Head of caudate nucleus (tissue), 42 donors: ENCODE measurements at regions not wholly inside any gene's neighbourhood (a gene's known extent, or its start where the extent isn't known, plus 50 kb on each side); places are given as distances from the start of the nearest gene placed in this dataset.

ENCODE experiments used
- DNase-seq, 42 donors: peaks; one replicate each; pipeline versions ENCODE4 v3.0.0 to v3.0.0-alpha.2; 2020 to 2021; ENCODE audit warnings: mixed read lengths in 7 of 42
- intact Hi-C: fragments of 100-400 bp; cut with DNase I; formaldehyde crosslinking; loops from one replicate; pipeline ENCODE4 v1.15.0; 2022

DNA sequence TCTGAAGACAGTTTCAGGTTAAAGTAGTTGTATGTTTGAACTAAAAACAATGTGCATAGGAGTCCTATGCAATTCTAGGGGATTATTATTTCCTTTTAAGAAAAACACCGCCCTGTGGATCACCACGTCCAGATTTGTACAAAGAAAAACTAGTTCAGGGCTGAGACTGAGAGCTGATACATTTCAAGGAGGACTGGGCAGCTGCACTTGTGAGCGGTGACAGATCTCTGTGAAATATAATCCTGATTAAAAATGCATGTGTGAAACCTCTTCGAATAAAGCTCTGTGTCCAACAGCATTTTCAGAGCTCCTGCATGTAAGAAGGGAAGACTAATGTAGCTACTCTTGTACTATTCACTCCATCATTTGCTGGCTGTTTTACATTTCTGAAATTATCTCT lies 365.8 kb upstream of the PITX2 start:
- intact Hi-C loops = no loop called here
- DNase-seq = no peak

DNA sequence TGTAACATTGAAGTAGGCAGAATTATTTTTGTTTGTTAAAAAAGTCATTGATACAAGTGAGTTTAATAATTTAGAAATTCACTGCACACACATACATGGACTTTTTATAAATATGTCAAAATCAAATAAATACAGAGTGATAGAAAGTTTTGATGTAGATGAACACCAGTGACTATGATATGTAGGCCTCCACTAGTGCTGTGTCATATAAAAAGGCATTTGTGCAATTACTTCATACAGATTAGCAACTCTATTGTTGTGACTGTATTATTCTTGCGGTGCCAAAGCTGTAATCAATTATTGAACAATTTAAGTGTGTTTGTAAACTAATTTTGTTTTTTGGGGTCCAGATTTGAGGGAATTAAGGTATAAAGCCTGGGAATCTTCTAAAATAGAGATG lies 366.2 kb upstream of the PITX2 start:
- intact Hi-C loops = no loop called here
- no peak for DNase-seq

DNA sequence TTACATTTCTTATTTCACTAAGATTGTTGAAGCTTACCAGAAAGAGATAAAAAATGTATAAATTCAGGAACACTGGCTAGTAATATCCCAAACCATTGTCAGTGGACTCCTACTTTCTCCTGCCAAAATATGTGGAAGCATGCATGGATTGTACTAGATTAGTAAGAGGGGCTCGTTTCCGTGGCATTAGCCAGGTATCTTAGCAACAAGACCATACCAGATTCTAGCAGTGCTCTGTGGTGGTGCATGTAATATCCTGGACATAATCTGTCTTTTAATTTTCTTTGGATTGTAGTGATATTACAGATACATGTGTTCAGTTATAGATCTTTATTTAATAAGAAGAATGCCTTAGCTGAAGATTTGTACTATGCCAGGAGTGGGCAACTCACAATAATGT lies 371.9 kb upstream of the PITX2 start:
- DNase-seq = no peak
- intact Hi-C loops = no loop called here

DNA sequence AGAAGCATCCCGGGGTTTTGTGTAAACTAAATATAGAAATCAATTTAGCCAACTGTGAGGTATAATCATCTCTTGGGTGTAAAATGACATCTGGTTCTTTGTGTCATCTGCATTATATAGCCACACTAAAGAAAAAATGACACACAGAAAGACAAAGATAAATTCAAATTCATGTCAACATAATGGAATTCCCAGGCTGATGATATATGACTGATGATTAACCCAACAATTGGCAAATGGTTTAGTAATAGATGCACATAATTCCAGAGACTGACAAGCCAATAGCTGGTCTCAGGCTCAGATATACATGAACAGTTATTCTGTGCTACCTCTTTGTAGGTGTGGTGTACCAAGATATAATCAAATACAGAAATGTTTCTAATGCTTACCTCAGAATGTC lies 375.4 kb upstream of the PITX2 start:
- no peak for DNase-seq
- intact Hi-C loops = no loop called here

DNA sequence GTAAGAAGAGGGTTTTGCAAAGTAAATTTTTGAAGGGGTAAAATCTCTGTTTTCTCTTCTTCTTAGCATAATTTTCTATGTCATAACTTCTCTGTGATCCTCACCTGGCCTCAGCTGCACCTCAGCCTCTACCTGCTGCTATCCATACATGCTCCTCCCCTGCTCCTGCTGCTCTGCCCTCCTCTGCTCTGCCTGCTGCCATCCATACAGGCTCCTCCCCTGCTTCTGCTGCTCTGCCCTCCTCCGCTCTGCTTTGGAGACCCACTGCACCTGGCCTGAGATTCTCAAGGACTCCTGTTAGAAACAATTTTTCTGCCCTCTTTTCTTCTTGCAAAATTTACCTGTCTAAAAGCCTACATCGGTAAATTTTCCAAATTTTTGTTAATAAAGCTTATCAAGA lies 388.6 kb upstream of the PITX2 start:
- intact Hi-C loops = no loop called here
- no peak for DNase-seq

DNA sequence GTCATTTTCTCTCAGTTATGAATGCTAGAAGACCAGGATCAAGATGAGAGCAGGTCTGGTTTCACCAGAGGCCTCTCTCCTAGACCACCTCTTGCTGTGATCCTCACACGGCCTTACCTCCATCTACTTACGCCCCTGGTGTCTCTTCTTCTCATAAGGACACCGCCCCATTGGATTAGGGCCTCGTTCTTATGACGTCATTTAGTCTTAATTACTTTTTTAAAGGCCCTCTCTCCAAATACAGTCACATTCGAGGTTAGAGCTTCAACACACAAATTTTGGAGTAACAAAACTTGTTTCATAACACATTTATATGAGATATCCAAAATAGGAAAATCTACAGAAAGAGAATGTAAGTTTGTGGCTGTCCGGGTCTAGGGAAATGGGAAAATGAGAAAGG lies 391.0 kb upstream of the PITX2 start:
- intact Hi-C loops = no loop called here
- no peak for DNase-seq

DNA sequence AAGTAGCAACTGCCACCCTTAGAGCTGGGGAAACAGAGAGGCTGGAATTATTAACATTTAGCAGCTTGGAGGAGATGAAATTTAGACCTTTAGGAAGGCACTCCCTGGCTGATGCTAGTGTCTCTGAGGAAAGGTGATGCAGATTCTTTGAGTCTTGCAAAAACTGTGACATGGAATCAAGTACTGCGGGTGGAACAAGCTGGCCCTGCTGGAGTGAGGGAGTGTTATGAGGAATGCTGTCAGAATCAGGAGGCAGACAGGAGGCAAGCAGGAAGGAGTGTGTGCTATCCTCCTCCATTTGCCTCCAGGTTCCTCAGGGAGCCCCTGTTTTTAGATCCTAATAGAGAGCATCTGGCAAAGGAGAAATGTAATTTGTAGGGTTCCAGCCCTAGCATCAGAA lies 391.7 kb upstream of the PITX2 start:
- DNase-seq = no peak
- intact Hi-C loops = no loop called here

DNA sequence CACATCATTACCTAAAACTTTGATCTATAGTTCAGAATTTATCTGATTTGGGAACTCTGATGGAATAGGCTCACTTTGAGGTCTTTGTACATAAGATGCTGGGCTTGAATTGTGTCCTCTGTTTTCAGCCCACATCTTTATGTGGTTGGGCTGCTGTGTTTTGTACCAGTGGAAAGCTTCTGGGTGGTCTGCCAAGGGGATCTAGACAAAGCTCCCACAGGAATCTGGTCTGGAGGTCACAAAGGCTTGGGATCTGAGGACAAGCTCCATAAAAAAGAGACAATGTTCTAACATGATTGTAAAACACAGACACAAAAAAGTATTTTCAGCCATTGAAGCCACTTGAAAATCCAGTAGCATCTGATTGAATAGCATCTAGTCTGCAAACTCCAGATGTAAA lies 393.5 kb upstream of the PITX2 start:
- no peak for DNase-seq

DNA sequence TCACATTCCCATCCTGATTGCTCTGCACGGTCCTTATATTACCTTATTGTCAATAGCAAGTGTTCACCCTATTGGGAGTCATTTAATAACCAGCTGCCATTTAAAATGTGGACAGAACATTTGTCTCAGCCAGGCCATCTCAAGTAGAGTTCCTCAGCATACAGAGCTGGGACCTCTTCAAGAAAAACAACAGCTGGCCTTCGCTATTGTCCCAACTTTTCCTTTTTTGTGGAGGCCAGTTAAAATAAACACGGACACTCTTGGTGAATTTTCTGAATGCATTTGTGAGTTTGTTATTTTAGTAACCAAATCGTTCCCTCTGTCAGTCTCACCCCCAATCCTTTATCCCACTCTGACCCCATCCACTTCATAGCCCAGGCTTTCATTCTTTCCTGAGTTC lies 395.3 kb upstream of the PITX2 start:
- intact Hi-C loops = no loop called here

More for the DNA sequence above, 393.5 kb upstream of the PITX2 start:
- intact Hi-C loops = no loop called here

DNA sequence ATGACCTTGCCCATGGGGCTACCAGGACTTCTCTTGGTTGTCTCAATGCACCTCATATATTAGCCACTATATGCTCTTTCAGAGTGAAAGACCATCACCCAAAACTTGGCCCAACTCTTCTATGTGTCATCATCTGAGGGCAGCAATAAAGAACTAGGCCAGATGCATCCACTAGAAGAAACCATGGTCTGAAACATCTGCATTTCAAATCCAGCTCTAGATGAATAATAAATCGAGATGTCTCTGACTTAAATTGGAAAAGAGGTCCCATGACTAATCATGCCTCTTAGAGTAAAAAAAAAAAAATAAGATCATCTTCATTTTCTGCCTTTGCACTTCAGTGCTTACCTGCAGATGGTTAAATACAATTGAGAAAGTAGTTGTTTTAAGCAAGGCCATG lies 397.6 kb upstream of the PITX2 start:
- intact Hi-C loops = no loop called here
- DNase-seq = no peak

More for the DNA sequence above, 395.3 kb upstream of the PITX2 start:
- DNase-seq = no peak

DNA sequence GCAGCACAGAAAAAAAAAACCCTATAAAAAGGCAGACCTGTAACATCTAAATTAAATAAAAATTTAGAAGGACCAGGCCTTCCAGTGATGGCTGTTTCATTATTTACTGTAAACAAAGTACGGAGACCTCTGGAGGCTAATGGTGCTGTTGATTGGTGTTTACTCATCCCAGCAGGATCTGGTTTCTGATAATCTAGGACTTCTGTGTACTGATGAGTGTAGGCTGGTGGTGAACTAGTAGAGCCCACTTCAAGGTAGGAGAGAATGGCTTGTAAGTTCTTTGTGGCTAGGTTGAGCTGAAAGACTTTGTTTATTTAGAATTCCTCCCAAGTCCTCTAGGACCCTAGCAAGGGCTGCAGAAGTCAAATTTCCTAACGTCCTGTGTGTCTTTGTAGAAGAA lies 398.1 kb upstream of the PITX2 start:
- no peak for DNase-seq
- intact Hi-C loops = no loop called here

DNA sequence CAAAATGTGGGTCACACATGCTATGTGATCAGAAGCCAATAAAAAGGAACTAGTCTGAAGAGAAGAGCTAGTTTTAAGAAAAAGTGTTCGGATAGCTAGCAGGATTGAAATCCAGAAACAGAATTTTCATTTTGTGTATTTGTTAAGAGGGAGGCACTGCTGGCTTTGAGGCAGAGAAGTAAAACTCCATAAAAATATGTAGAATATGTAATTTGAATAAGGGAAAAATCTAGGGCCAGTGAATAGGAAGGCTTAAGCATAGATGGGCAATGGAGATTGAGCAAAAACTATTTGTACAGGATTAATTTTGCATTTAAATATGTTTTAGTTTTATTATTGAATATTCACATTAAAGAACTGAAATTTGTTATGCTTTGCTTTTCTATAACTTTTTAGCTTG lies 399.9 kb upstream of the PITX2 start:
- DNase-seq = no peak

DNA sequence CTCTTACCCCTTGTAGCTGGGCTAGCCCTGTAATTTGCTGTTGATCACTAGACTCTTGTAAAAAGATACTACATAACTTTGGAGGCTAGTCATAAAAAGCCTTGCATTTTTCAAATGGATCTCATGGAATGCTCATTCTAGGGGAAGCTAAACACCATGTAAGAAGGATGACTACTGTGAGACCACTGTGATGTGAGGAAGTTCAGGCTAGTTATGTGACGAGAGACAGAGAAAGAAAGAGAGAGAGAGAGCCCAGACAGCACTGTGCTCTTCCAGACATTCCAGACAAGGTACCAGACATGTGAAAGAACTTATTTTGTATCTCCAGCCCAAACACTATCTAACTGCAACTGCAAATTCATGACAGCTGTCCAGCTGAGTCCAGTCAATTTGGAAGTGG lies 404.6 kb upstream of the PITX2 start:
- intact Hi-C loops = no loop called here
- no peak for DNase-seq

More for the DNA sequence above, 399.9 kb upstream of the PITX2 start:
- intact Hi-C loops = no loop called here

DNA sequence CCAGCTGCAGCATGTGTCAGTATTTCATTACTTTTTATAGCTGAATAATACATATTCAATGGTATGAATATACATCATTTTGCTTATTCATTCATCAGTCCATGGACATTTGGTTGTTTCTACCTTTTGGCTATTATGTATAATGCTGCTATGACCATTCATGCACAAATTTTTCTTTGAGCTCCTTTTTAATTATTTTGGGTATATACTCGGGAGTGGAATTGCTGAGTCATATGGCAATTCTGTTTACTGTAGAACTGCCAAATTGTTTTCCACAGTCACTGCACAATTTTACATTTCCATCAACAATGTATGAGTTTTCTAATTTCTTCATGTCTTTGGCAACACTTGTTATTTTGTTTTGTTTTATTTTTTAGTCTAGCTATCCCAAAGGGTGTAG lies 405.9 kb upstream of the PITX2 start:
- intact Hi-C loops = no loop called here
- DNase-seq = no peak

DNA sequence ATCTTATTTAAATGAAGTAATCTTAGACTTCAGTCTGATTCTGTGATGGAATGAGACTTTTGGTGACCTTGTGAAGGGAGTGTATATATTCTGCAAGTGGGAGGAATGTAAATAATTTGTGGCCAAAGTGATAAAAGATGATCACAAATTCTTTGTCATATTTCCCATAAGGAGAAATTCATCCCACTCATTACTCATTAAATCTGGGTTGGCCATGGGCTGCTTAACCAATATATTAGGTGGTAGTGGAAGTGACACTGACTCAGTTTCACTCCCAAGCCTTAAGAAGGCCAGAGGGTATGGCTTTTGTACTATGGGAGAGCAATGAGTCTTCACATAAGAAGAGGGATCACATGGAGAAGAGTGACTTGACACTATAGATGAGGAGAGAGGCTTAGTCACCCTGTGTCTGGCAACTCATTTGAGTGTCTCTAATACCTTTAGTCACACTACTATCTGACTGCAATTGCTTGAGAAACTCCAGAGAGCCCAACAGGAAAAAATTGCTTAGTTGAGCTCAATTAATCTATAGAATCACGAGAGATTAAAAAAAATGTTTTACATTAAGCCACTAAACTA lies 408.2 kb upstream of the PITX2 start:
- intact Hi-C loops = no loop called here
- DNase-seq = no peak

DNA sequence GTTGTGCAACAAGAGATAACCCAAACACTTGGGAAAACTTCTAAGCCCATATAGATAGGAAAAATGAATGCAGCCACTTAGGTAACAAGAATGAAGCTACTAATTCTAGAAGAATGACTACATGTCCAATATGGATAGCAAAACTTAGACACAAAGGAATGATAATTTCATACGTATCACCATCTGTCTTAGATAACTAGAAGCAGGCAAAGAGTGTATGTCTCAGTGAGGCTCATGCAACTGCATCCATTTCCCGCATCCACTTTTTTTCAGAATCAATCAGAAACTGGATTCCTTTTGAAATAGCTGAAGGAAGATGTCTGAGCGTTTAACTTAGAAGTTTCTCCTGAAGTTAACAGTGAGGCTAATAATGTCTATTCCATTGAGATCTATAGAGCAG lies 408.7 kb upstream of the PITX2 start:
- no peak for DNase-seq
- intact Hi-C loops = no loop called here

DNA sequence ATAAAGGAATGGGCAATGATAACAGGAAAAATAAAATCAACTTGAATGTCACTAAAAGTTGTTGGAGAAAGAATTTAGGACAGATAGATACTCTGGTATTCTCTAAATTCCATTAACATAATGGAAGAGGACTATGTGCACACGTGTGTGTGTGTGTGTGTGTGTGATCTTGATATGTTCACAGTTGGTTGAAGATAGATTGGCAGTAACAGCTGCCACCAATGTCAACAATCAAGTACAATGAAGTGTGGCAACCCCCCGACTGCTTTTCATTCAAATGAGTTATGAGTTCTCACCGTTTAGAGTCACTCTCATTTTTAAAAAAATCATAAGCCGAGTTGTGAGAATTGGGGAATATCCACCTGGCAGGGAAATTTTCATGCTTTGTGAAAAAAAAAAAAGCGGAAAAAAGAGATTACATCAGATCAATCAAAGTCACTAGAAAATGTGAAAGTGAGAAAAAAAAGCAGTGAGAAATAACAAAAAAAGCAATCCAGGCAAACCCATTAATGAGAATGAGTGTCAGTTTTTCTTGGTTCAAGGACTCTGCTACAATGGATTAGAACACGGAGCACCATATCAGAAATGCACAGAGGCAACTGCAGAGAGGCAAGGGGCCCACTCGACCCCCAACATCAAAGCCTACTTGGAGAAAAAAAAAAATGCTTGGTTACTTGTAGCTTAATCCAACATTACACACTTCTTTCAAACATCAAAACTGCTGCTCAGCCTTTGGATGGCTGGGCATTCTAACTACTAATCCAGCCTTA lies 414.9 kb upstream of the PITX2 start:
- intact Hi-C loops = no loop called here
- DNase-seq = no peak

DNA sequence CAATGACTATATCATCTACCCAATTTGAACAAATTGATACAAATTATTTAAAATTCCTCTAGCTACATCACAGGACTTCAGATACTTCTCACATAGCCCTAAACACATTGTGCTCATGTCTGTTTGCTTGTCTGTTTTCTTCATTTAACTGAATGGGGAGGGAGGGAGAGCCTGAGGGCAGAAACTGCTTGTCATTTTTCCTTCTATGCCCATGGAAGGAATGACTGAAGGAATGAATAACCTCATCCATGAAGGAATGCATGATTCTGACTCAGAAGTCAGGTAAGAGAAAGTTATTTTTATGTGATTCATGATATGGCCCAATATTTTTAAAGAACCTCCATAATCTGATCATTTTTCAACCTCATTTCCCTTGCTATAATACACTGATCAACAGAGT lies 418.0 kb upstream of the PITX2 start:
- no peak for DNase-seq
- intact Hi-C loops = no loop called here

DNA sequence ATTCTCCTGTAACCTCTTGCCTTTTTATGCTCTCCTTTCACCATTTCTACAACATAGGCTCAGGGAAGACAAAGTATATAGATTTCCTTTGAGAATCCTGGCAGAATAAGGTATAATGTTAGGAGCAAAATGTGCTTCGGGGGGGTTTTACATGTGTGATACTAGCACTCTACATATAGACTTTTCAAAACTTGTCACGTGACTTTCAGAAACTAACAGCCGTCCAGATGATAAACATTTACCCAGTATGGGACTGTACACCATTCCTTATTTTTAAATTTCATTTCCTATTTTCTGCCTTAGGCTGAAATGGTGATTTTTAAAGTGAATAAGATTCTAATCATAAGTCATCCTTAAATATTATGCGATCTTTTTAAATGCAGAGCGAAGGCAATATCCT lies 420.4 kb upstream of the PITX2 start:
- intact Hi-C loops = no loop called here
- DNase-seq = no peak

DNA sequence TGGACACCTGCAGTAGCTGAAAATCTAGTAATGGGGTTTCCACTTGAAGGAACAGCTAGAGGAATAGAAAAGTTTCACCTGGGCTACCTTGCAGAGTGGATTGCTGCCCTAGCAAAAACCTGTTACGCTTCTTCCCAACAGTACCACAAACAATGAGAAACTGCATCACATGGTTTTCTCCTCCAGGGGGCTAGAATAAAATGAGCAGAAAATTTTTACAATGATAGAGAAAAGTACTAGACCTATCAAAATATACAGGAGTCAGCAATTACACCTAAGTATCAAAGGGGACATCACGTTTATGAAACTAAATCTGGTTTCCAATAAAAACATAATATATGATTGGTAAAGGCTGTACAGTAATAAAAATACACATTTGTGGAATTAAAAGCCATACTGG lies 423.1 kb upstream of the PITX2 start:
- DNase-seq = no peak
- intact Hi-C loops = no loop called here

DNA sequence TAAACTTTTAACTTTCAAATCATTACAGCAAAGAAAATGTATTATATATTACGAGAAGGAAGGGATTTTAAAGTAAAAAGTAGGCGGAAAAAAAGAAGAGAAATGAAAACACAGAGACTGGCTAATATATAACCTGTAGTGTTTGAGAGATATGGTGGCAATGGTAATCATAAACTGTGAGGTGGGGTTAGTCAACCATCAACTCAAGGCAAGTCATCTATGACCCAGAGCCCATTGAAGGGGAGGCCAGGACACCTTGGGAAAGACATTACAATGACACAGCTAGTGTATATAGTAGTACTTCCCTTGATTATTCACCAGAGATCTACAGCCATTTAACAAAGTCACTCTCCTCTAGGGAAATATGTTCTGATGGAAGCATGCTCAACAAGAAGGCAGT lies 423.9 kb upstream of the PITX2 start:
- intact Hi-C loops = no loop called here
- DNase-seq = no peak
